Activated CD8-positive, alpha-beta memory T cell treated with anti-CD3 and anti-CD28 coated beads for 36 hours (primary cell): ENCODE measurements at regions not wholly inside any gene's neighbourhood (a gene's known extent, or its start where the extent isn't known, plus 50 kb on each side); places are given as distances from the start of the nearest gene placed in this dataset.

Experiments used
- CTCF ChIA-PET: fragments of 350-600 bp; sonication (Branson Sonifier 250); formaldehyde crosslinking; loops from one replicate; lab custom pipeline; 2021; ENCODE audit warnings: antibody characterized with exemption; lab: Charles Lee
- POLR2A ChIA-PET: fragments of 350-600 bp; sonication (Branson Sonifier 250); formaldehyde crosslinking; loops from one replicate; lab custom pipeline; 2021; ENCODE audit warnings: antibody characterized with exemption; lab: Charles Lee

GRCh38 chr13:99834246-99834645, 137.3 kb downstream of the ZIC5 start:
- ChIA-PET POLR2A (no interaction called here), CTCF (interaction anchor here (0.5 kb wide), 1 partner anchor 32 kb away, joined by 4 read pairs; no protein-coding TSS in a partner anchor)

GRCh38 chr13:99832347-99832746, 139.2 kb downstream of the ZIC5 start:
- CTCF ChIA-PET, result no interaction called here
- POLR2A ChIA-PET, result no interaction called here

- ChIA-PET POLR2A (no interaction called here), CTCF (no interaction called here)
Observed at GRCh38 chr13:99830931-99831330, 140.6 kb downstream of the ZIC5 start.

GRCh38 chr13:99829593-99830239, 141.9 kb downstream of the ZIC5 start:
- ChIA-PET CTCF (no interaction called here), POLR2A (no interaction called here)

GRCh38 chr13:99829161-99829560, 142.4 kb downstream of the ZIC5 start:
- ChIA-PET POLR2A (no interaction called here), CTCF (no interaction called here)

- CTCF ChIA-PET, result no interaction called here
- POLR2A ChIA-PET, result no interaction called here
Observed at GRCh38 chr13:99828735-99829134, 142.8 kb downstream of the ZIC5 start.

GRCh38 chr13:99828123-99828522, 143.4 kb downstream of the ZIC5 start:
- CTCF ChIA-PET, result no interaction called here

GRCh38 chr13:99827011-99827772, 144.4 kb downstream of the ZIC5 start:
- ChIA-PET POLR2A (no interaction called here), CTCF (no interaction called here)

More at GRCh38 chr13:99828123-99828522, 143.4 kb downstream of the ZIC5 start:
- POLR2A ChIA-PET, result no interaction called here

- ChIA-PET POLR2A (no interaction called here), CTCF (no interaction called here)
Observed at GRCh38 chr13:99823961-99824360, 147.6 kb downstream of the ZIC5 start.

- POLR2A ChIA-PET, result no interaction called here
- CTCF ChIA-PET, result no interaction called here
Observed at GRCh38 chr13:99822820-99823219, 148.7 kb downstream of the ZIC5 start.

GRCh38 chr13:99821741-99822140, 149.8 kb downstream of the ZIC5 start:
- ChIA-PET CTCF (no interaction called here), POLR2A (no interaction called here)

- ChIA-PET CTCF (no interaction called here), POLR2A (no interaction called here)
Observed at GRCh38 chr13:99819967-99820366, 151.6 kb downstream of the ZIC5 start.

- ChIA-PET POLR2A (no interaction called here), CTCF (no interaction called here)
Observed at GRCh38 chr13:99816321-99816720, 155.2 kb downstream of the ZIC5 start.

- ChIA-PET CTCF (no interaction called here), POLR2A (no interaction called here)
Observed at GRCh38 chr13:99813336-99814095, 158.1 kb downstream of the ZIC5 start.

GRCh38 chr13:99812625-99813024, 158.9 kb downstream of the ZIC5 start:
- ChIA-PET CTCF (no interaction called here), POLR2A (no interaction called here)

GRCh38 chr13:99811067-99811700, 160.4 kb downstream of the ZIC5 start:
- ChIA-PET POLR2A (no interaction called here), CTCF (no interaction called here)

- ChIA-PET CTCF (interaction anchor here (0.6 kb wide), 2 partner anchors 13 to 98 kb away, joined by 4 read pairs; no protein-coding TSS in a partner anchor), POLR2A (no interaction called here)
Observed at GRCh38 chr13:99809926-99810325, 161.6 kb downstream of the ZIC5 start.

- ChIA-PET CTCF (interaction anchor here (0.6 kb wide), 1 partner anchor 98 kb away, joined by 4 read pairs; no protein-coding TSS in a partner anchor), POLR2A (no interaction called here)
Observed at GRCh38 chr13:99809496-99809895, 162.1 kb downstream of the ZIC5 start.

GRCh38 chr13:99808786-99809185, 162.8 kb downstream of the ZIC5 start:
- CTCF ChIA-PET, result no interaction called here
- POLR2A ChIA-PET, result interaction anchor here (0.7 kb wide), 1 partner anchor 307 kb away, joined by 14 read pairs; no protein-coding TSS in a partner anchor

GRCh38 chr13:99806671-99807070, 164.9 kb downstream of the ZIC5 start:
- CTCF ChIA-PET, result no interaction called here
- POLR2A ChIA-PET, result no interaction called here
